OCI-LY7 (cell line): ENCODE measurements at regions not wholly inside any gene's neighbourhood (a gene's known extent, or its start where the extent isn't known, plus 50 kb on each side); places are given as distances from the start of the nearest gene placed in this dataset.

ENCODE experiments used
- CTCF ChIP-seq: fragments of 200-600 bp; sonication (generic); conservative IDR thresholded peaks from 2 replicates; pipeline ENCODE4 v1.5.1; 2014; ENCODE audit warnings: mild to moderate bottlenecking, antibody characterized with exemption, low read length, moderate library complexity, mixed read lengths
- EZH2phosphoT487 ChIP-seq: fragments of 200-600 bp; sonication (generic); IDR thresholded peaks from 2 replicates; pipeline ENCODE4 v1.6.1; 2018; ENCODE audit warnings: low read depth, borderline replicate concordance, mild to moderate bottlenecking, mixed run types, antibody characterized with exemption, low read length, moderate library complexity, mixed read lengths

- TF ChIP-seq CTCF, result no peak
- TF ChIP-seq EZH2phosphoT487, result no peak
Observed at GRCh38 chr7:34225193-34225592, 319.9 kb downstream of the BMPER start.
